Mucosa of gallbladder (tissue), 1 donor: ENCODE measurements at regions not wholly inside any gene's neighbourhood (a gene's known extent, or its start where the extent isn't known, plus 50 kb on each side); places are given as distances from the start of the nearest gene placed in this dataset.

Source experiments
- DNase-seq: peaks from one replicate; pipeline ENCODE4 v3.0.0-alpha.2; 2020; ENCODE audit warnings: low spot score
- donor health status: DM: no; HTN: no; CAD: no.

GRCh38 chr3:81974751-81975150 is 213.3 kb upstream of the GBE1 start:
- DNase-seq = no peak

DNA sequence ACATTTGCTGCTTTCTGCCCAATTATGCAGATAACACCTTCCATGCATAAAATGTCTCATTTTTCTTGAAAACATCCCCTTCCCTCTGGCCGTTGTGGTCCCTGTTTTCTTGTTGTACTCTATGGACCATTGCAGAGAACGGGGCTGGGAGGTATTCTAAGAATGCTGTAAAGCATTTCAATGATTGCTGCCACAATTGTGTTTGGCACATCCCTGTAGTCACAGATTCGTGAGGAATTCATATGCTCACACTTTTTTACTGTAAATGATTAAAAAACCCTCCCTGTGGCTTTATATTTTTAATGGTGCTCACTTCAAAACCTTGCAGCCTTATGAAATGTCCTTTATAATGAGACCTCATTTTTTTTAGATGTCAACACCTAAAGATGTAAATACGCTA is 207.2 kb upstream of the GBE1 start:
- no peak for DNase-seq

- DNase-seq = no peak
Measured at GRCh38 chr3:81967393-81967792, 205.9 kb upstream of the GBE1 start.

DNA sequence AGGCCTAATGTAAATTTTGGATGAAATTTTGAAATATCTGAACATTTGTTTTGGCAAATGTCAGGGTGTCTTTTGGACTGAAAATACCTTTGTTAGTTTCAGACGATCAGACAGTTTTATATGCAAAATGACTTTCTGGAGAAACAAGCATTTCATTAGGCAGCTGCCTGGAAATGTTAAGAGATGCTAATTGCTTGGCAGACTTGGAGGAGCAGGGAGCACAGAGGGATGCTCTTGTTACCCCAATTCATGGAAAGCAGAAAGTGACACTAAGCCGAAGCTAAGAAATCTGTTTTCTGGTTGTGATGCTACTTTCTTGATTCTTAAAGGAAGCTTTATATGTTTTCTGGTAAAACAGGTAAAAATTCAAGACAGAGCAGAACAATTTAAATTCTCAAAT is 204.3 kb upstream of the GBE1 start:
- DNase-seq = no peak

- DNase-seq = no peak
Measured at GRCh38 chr3:81962396-81962795, 201.0 kb upstream of the GBE1 start.

GRCh38 chr3:81958972-81959640 is 197.7 kb upstream of the GBE1 start:
- DNase-seq = no peak

- no peak for DNase-seq
Measured at GRCh38 chr3:81955878-81956277, 194.4 kb upstream of the GBE1 start.

DNA sequence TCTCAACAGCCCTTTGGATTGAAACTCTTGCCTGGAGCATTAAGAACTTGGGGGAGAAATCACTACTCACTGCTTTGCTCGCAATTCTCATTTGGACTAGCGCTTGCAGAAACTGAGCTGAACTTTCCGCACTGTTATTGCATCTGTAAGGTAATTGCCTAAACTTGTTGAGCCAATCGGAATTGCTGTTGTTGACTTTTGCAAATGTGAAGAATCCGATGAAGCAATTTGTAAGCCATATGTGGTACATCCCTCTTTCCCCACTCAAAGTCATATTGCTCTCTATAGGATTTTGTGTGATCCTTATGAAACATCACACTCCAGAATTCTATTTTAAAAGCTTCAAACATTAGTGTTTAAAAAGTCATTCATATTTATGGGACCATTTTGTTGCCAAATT is 191.7 kb upstream of the GBE1 start:
- DNase-seq = no peak

- DNase-seq = no peak
Measured at GRCh38 chr3:81952141-81952540, 190.7 kb upstream of the GBE1 start.

- no peak for DNase-seq
Measured at GRCh38 chr3:81951636-81952035, 190.2 kb upstream of the GBE1 start.

DNA sequence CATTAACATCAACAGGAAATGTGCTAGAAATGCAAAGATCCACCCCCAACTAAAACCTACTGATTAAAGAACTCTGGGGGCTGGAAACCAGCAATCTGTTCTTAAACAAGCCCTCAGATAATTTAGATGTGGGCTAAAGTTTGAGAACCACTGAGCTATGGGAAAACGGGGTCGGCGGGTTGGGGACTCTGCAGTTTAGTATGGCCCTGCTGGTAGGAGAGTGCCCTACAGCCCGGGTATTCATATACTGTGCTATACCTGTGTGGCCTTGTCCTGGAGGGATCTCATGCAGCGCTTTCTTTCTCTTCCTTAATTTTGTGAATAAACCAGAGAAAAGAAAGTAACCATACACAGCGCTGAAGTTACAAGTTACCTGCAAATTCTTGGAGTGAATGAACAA is 189.7 kb upstream of the GBE1 start:
- DNase-seq = no peak

- DNase-seq = no peak
Measured at GRCh38 chr3:81947359-81947758, 185.9 kb upstream of the GBE1 start.

DNA sequence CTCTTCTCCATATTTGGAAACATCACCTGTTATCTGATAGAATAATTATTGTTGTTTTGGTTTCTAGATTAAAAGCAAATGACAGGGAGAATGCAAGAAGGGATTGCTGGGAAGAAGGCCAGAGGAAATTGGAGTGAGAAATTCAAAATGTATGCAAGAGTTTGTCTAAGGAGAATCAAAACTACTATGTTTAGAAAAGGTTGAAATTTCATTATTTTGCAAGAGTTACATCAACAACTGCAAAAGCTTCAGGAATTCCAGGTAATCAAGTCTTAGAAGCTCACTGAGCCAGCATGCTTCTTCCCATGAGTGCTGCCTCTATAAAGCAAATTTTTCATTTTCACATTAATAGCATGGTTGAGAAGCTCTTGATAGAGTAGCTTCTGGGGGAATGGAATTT is 177.2 kb upstream of the GBE1 start:
- DNase-seq = no peak

- DNase-seq = no peak
Measured at GRCh38 chr3:81936817-81937216, 175.4 kb upstream of the GBE1 start.

DNA sequence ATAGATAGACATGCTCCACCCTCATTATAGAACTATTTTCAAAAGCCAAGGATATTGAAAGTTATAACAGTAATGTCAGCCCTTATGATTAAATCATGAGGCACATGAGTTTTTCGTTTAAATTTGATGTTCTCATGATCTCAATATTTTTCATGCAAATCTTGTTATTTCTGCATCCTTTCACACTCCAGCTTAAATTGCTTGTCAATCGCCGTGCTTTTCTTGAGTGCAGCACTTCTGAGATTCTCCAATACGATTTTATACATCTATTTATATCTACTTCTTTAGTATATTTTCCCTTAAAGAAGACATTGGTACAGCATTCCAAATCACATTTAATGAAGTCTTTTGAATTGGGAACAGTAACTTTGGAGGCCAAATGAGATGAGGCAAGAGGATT is 171.2 kb upstream of the GBE1 start:
- DNase-seq = no peak

- no peak for DNase-seq
Measured at GRCh38 chr3:81931265-81932251, 170.1 kb upstream of the GBE1 start.

- DNase-seq = no peak
Measured at GRCh38 chr3:81929697-81930096, 168.3 kb upstream of the GBE1 start.

- DNase-seq = no peak
Measured at GRCh38 chr3:81927811-81928210, 166.4 kb upstream of the GBE1 start.

DNA sequence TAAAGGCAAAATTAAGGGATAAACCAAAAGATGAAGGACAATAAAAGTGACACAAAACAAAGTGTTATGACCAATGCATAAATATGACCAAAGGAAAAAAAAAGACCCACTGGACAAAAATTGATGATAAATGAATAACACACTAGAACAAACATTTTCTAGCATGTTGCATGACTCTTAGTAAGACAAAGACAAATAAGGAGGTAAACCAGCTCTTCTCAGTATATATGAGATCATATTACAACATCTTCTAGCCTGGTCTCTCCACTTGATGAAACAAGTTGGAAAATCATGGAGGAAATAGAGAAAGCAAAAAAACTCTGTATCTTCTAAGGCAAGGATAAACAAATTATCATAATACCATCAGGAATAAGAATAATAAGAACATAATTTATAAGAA is 163.9 kb upstream of the GBE1 start:
- DNase-seq = no peak

DNA sequence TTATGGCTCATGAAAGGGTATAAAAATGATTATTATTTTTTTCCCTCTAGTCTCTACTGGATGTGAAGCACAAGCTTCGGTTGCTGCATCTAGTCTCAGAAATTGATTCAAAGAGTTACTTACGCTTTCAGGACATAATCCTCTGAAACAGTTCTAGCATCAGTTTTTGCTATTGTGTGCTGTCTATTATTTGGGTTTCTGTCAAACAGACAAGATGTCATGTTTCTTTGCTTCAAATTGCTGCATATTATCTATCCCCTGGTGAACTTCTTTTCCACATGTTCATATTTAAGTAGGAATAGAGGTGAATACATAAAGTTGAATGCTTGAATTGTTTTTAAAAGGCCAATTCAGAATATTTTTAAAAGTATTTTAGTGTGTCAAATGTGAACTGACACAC is 161.6 kb upstream of the GBE1 start:
- DNase-seq = no peak

- DNase-seq = no peak
Measured at GRCh38 chr3:81922404-81922803, 161.0 kb upstream of the GBE1 start.

GRCh38 chr3:81920816-81921215 is 159.4 kb upstream of the GBE1 start:
- no peak for DNase-seq

- no peak for DNase-seq
Measured at GRCh38 chr3:81916890-81917289, 155.4 kb upstream of the GBE1 start.
